Effector memory CD4-positive, alpha-beta T cell (primary cell): ENCODE measurements at regions not wholly inside any gene's neighbourhood (a gene's known extent, or its start where the extent isn't known, plus 50 kb on each side); places are given as distances from the start of the nearest gene placed in this dataset.
"Not testable (repeated sequence)": the region's sequence is repeated elsewhere in the genome, so short reads cannot be mapped to it uniquely, and the experiment has no call there.

ENCODE experiments used
- DNase-seq, 3 donors: peaks; one replicate each; pipeline ENCODE4 v3.0.0-alpha.2; 2020
- H3K27ac ChIP-seq: 2 replicates; pipeline ENCODE4 v1.7.0; 2013; ENCODE audit warnings: mild to moderate bottlenecking, low read length, moderate library complexity; ENCODE audit not compliant: insufficient read depth, poor library complexity, severe bottlenecking
- H3K27me3 ChIP-seq: replicated peaks from 2 replicates; pipeline ENCODE4 v1.7.0; 2013; ENCODE audit warnings: mild to moderate bottlenecking, low read length; ENCODE audit not compliant: insufficient read depth, control insufficient read depth, poor library complexity, severe bottlenecking
- H3K36me3 ChIP-seq: 2 replicates; pipeline ENCODE4 v1.7.0; 2013; ENCODE audit warnings: mild to moderate bottlenecking, low read length, moderate library complexity; ENCODE audit not compliant: control insufficient read depth, insufficient read depth
- H3K4me1 ChIP-seq: 2 replicates; pipeline ENCODE4 v1.7.0; 2013; ENCODE audit warnings: low read length, mild to moderate bottlenecking; ENCODE audit not compliant: control insufficient read depth, insufficient read depth, poor library complexity, severe bottlenecking
- H3K4me3 ChIP-seq: 2 replicates; pipeline ENCODE4 v1.7.0; 2013; ENCODE audit warnings: low read length, low read depth, mild to moderate bottlenecking; ENCODE audit not compliant: insufficient read depth, poor library complexity, severe bottlenecking
- H3K9me3 ChIP-seq: 2 replicates; pipeline ENCODE4 v1.7.0; 2013; ENCODE audit warnings: mild to moderate bottlenecking, low read length, moderate library complexity; ENCODE audit not compliant: control insufficient read depth

DNA sequence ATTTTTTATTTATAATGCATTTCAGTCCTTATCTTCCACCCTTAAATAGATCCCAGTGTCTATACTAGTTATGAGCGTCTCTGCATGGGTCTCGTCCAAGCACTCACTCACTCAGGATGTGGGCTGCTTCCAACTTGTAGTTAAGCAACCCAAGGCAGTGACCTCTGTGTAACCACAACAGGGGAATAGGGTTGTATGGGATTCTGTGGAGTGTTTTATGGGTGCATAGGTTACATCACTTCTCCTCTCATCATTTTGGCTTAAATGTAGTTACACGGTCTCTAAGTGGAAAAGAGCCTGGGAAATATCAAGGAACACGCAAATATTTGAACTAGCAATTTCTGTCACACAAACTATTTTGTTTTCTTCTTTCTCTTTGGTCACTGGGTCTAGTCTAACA, 931.0 kb downstream of the STIM2 start:
- H3K27me3 ChIP-seq: no peaks in the 10 kb centered on the region
- no peaks in the 10 kb centered on the region for H3K9me3 ChIP-seq
- DNase-seq: no peak
- H3K36me3 ChIP-seq: no peaks in the 10 kb centered on the region
- H3K4me1 ChIP-seq: no peaks in the 10 kb centered on the region
- H3K4me3 ChIP-seq: no peak overlapping the region
- no peak overlapping the region for H3K27ac ChIP-seq

DNA sequence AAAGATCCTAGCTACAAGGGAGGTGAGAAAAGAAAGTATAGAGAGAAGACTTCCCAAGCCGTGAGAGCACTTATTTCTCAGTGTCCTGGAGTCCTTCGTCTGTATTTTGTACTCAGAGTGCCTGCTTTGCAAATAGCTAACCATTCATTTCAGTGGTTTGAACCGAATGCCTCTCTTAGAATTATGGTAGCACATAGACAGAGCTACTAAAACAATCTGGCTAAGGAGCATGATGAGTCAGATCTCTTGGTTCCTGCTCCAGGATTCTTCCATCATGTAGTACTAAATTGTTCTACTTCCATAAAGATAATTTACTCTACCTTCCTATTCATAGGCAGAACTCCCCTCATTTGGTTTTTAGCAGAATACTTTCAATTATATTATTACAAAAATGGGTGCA, 946.6 kb downstream of the STIM2 start:
- Histone ChIP-seq H3K36me3 (no peaks in the 10 kb centered on the region), H3K27ac (no peak overlapping the region), H3K27me3 (no peaks in the 10 kb centered on the region), H3K4me3 (no peak overlapping the region), H3K4me1 (no peaks in the 10 kb centered on the region), H3K9me3 (no peaks in the 10 kb centered on the region)
- no peak for DNase-seq

DNA sequence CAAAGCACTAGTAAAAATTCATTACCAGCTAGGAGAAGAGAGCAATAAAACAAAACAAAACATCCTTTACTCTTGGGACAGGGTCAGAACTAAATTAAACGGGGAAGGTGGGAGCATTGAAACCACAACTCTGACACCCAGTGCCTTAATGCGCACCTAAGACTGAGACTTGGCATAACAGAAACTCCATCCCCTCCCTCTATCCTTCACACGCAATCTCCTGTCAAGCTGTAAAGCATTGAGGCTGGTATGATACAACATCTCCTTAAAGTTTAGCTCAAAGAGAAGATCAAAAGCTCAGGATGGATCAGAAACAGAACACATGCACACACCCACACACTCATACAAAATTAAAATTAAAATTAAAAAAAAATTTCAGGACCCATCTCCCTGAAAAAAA, 951.3 kb downstream of the STIM2 start:
- no peaks in the 10 kb centered on the region for H3K36me3 ChIP-seq
- no peak for DNase-seq

DNA sequence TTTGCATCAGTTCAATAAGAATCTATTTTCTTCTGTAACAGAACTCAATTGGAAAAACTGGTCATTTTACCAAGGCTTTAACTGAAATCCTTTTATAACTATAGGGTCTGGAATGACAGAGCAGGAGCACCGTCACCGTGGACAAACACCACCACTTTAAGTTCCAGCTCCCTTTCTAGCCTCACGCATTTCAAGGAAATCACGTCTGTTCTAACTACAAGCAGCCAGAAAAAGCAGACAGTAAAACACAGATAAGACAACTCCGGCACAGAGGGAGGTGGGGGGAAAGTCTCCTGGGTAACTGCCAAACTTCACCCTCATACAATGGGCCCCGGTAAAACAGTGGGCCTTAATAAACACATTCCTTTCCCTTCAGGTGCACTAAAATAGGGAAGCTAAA, 952.6 kb downstream of the STIM2 start:
- not testable (repeated sequence) for H3K36me3 ChIP-seq, H3K9me3 ChIP-seq, H3K4me1 ChIP-seq, H3K4me3 ChIP-seq, DNase-seq, H3K27me3 ChIP-seq, H3K27ac ChIP-seq

More for the DNA sequence above, 951.3 kb downstream of the STIM2 start:
- no peaks in the 10 kb centered on the region for H3K4me1 ChIP-seq
- H3K4me3 ChIP-seq: no peak overlapping the region
- no peak overlapping the region for H3K27ac ChIP-seq
- H3K9me3 ChIP-seq: no peaks in the 10 kb centered on the region
- no peaks in the 10 kb centered on the region for H3K27me3 ChIP-seq

DNA sequence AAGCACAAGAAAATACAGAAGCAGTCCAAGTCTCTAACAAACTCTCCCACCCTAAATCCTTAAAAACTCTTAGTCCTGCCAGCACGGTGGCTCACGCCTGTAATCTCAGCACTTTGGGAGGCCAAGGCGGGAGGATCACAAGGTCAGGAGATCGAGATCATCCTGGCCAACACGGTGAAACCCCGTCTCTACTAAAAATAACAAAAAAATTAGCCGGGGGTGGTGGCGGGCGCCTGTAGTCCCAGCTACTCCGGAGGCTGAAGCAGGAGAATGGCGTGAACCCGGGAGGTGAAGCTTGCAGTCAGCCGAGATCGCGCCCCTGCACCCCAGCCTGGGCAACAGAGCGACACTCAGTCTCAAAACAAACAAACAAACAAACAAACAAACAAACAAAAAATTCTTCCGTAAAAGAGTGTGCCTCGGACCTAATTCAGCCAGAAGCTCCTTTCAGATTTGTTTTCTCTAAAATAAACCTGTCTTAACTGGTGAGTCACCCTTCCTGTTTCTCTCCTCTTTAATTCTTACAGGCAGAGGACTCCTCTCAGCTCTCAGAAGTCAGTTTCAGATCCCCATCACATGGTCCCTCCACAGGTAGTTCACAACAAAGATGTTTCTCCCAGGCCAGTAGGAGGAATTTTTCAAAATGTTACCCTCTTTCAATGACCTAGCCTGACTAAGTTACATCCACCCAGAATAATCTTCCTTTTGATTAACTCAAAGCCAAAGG, 953.2 kb downstream of the STIM2 start:
- not testable (repeated sequence) for H3K36me3 ChIP-seq, H3K4me3 ChIP-seq, H3K27ac ChIP-seq, H3K27me3 ChIP-seq, H3K4me1 ChIP-seq, H3K9me3 ChIP-seq, DNase-seq

DNA sequence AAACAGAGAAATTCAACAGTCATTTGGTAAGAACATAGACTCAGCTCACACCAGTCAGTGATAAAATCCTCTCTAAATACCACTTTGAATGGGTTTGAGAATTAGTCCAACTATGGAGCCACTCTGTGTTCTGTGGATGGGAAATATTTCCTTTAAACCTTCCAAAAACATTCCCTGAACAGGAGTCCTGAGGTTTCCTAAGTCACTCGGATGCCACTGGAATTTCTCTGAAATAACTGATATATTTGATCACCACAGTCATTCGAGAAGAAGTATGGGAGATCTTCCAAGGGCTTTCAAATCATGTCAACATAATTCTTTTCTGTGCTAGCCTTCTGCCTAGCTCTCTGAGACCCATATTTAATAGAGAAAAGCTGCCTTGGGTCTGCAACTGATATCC, 958.6 kb downstream of the STIM2 start:
- Histone ChIP-seq H3K27ac (no peak overlapping the region), H3K4me3 (no peak overlapping the region), H3K27me3 (no peaks in the 10 kb centered on the region), H3K4me1 (no peaks in the 10 kb centered on the region), H3K9me3 (no peaks in the 10 kb centered on the region), H3K36me3 (no peaks in the 10 kb centered on the region)
- no peak for DNase-seq

DNA sequence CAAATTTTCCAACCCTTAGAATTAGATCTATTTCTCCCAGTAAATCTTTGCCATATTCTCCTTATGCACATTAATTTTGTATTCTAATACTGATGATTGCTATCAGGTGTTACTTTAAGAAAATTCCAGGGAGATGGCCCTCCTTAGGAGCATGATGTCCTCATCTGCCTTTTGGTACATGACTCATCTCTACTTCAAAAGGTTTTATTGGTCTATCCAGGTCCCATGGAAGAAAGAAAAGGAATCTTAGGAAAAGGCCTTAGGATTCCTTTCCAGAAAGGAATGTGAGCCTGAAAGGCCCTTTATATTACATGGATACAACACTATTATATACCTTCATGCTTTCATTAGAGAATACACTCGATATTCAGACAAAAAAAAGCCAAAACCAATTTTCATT, 968.2 kb downstream of the STIM2 start:
- H3K4me3 ChIP-seq: no peak overlapping the region
- H3K27me3 ChIP-seq: no peaks in the 10 kb centered on the region

DNA sequence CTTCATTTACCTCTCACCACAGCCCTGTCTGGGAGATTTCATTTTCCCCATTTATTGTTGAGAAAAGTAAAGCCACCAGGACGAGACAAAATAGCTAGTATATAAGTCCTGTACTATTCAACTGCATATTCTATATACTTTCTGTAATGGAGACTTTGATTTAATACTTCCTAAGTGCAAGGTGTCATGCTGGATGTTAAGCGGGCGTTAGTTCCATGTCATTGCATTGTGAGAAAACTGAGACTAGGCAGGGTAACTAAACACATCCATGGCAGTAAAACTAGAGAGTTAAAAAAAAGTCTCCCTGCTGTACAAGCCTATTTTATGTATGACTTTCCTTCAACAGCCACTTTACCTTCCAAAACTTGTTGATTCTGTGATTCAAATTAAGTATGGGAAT, 969.6 kb downstream of the STIM2 start:
- H3K9me3 ChIP-seq: no peaks in the 10 kb centered on the region
- no peak overlapping the region for H3K4me3 ChIP-seq
- no peak overlapping the region for H3K27ac ChIP-seq
- H3K27me3 ChIP-seq: no peaks in the 10 kb centered on the region
- DNase-seq: no peak
- no peaks in the 10 kb centered on the region for H3K36me3 ChIP-seq
- H3K4me1 ChIP-seq: no peaks in the 10 kb centered on the region

More for the DNA sequence above, 968.2 kb downstream of the STIM2 start:
- Histone ChIP-seq H3K4me1 (no peaks in the 10 kb centered on the region), H3K27ac (no peak overlapping the region), H3K36me3 (no peaks in the 10 kb centered on the region), H3K9me3 (no peaks in the 10 kb centered on the region)
- DNase-seq: no peak

DNA sequence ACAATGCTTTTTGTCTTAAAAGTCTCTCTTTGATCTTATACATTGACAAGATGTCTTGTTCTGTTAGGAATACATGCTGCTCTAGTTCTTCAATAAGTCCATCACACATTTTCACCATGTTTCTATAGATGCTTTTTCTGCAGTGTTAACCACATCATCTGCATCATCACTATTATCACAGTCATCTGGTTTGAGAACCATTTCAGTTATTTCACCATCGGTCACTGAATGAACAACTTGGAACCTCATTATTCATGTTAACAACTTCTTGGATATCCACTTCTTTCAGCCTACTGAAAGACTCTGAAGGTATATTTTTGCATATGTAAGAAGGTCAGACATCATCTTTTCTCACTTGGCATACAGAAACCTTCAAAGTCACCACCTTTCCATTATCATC, 975.2 kb downstream of the STIM2 start:
- H3K27ac ChIP-seq: no peak overlapping the region
- no peak for DNase-seq
- no peaks in the 10 kb centered on the region for H3K36me3 ChIP-seq
- no peak overlapping the region for H3K4me3 ChIP-seq
- no peaks in the 10 kb centered on the region for H3K27me3 ChIP-seq
- no peaks in the 10 kb centered on the region for H3K4me1 ChIP-seq
- no peaks in the 10 kb centered on the region for H3K9me3 ChIP-seq

DNA sequence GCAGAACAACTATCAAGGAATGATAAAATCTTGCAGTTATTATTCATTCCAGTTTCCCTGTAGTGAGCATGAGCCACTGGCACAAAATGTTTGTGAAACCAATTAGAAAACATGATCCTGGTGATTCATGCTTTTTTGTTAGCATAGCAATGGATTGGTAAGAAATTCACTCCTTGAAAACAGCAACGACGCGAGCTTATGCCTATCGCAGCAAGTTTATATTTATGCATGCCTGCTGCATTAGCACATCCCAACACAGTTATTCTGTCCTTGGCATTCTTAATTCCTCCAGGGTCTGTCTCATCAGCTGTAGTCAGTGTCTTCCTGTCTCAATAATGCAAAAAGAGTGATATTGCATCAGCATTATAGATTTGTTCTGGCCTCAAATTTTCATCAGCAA, 975.9 kb downstream of the STIM2 start:
- Histone ChIP-seq H3K36me3 (no peaks in the 10 kb centered on the region), H3K9me3 (no peaks in the 10 kb centered on the region), H3K4me1 (no peaks in the 10 kb centered on the region), H3K4me3 (no peak overlapping the region), H3K27me3 (no peaks in the 10 kb centered on the region), H3K27ac (no peak overlapping the region)
- no peak for DNase-seq
